Ascending aorta (tissue), 2 donors: ENCODE measurements at regions not wholly inside any gene's neighbourhood (a gene's known extent, or its start where the extent isn't known, plus 50 kb on each side); places are given as distances from the start of the nearest gene placed in this dataset.

Experiments
- DNase-seq, 2 donors: peaks; one replicate each; pipeline ENCODE4 v3.0.0-alpha.2; 2019; ENCODE audit warnings: low spot score in 2 of 2
- H3K27ac ChIP-seq, 2 donors: fragments of 200-600 bp; sonication (generic); one replicate each; pipeline ENCODE4 v1.5.1; 2016 to 2017; ENCODE audit warnings: mild to moderate bottlenecking in 1 of 2
- H3K27me3 ChIP-seq: fragments of 200-600 bp; sonication (generic); one replicate; pipeline ENCODE4 v1.5.1; 2017
- H3K36me3 ChIP-seq, 2 donors: fragments of 200-600 bp; sonication (generic); one replicate each; pipeline ENCODE4 v1.5.1; 2016
- H3K4me1 ChIP-seq, 2 donors: fragments of 200-600 bp; sonication (generic); one replicate each; pipeline ENCODE4 v1.5.1; 2016 to 2017; ENCODE audit warnings: mild to moderate bottlenecking in 1 of 2
- H3K4me3 ChIP-seq, 2 donors: fragments of 200-600 bp; sonication (generic); one replicate each; pipeline ENCODE4 v1.5.1; 2016 to 2017; ENCODE audit warnings: mild to moderate bottlenecking in 1 of 2
- H3K9me3 ChIP-seq, 2 donors: fragments of 200-600 bp; sonication (generic); one replicate each; pipeline ENCODE4 v1.5.1; 2016
- intact Hi-C: fragments of 100-400 bp; cut with DNase I; formaldehyde crosslinking; loops from one replicate; pipeline ENCODE4 v1.15.1; 2023
- TF ChIP-seq, protein P1 (sequence below), 3 experiments: fragments of 200-600 bp in 2 of 3; fragments of 450-650 bp in 1 of 3; sonication (generic) in 2 of 3; IDR thresholded peaks; one replicate each; pipeline ENCODE4 v1.5.1; 2016 to 2019; ENCODE audit warnings: antibody characterized with exemption in 3 of 3, mild to moderate bottlenecking in 1 of 3, moderate library complexity in 1 of 3

DNA sequence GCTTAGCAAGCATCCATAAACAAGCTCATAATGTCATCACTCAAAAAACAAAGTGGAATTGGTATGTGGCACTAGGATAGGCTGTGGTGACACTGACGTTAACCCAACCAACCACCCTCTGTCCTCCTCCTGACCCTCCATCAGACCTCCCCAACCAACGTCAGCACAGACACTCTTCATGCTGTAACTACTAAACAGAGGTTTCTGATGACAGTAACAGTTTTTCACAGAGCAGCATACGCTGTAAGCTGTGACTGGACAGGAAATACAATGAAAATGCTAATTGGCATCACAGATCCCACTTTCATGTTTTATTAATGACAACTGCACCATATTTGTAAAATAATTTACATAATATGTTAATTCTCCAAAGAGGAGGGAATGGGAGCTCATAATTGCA is 238.0 kb downstream of the IRS2 start:
- no peaks in the 10 kb centered on the region for H3K27me3 ChIP-seq
- intact Hi-C loops: no loop called here
- H3K27ac ChIP-seq: no peak overlapping the region
- DNase-seq: no peak
- no peaks in the 10 kb centered on the region for H3K4me1 ChIP-seq
- no peaks in the 10 kb centered on the region for H3K9me3 ChIP-seq
- H3K36me3 ChIP-seq: no peaks in the 10 kb centered on the region
- no peak overlapping the region for H3K4me3 ChIP-seq
- TF ChIP-seq, protein P1, sequence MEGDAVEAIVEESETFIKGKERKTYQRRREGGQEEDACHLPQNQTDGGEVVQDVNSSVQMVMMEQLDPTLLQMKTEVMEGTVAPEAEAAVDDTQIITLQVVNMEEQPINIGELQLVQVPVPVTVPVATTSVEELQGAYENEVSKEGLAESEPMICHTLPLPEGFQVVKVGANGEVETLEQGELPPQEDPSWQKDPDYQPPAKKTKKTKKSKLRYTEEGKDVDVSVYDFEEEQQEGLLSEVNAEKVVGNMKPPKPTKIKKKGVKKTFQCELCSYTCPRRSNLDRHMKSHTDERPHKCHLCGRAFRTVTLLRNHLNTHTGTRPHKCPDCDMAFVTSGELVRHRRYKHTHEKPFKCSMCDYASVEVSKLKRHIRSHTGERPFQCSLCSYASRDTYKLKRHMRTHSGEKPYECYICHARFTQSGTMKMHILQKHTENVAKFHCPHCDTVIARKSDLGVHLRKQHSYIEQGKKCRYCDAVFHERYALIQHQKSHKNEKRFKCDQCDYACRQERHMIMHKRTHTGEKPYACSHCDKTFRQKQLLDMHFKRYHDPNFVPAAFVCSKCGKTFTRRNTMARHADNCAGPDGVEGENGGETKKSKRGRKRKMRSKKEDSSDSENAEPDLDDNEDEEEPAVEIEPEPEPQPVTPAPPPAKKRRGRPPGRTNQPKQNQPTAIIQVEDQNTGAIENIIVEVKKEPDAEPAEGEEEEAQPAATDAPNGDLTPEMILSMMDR (IDR thresholded peaks at IDR 0.05): no peak

DNA sequence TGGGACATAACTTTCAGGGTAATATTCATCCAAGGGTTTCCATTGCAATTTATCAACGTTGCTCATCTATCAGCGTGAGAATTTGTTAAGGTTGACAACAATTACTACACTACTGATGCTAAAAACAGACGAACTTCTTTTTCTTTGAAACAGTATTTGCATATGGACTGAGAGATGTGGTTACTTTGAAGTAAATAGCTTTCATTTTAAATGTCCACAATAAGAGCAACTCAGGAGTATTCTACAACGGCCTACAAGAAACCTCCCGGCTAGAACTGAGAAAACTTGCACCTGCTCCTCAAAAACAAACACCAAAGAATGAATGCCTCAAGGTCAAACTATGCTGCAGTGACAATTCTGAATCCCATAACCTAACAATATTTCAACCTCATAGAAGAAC is 238.4 kb downstream of the IRS2 start:
- TF ChIP-seq, protein P1 (IDR thresholded peaks at IDR 0.05): no peak
- Histone ChIP-seq H3K9me3 (no peaks in the 10 kb centered on the region), H3K36me3 (no peaks in the 10 kb centered on the region), H3K27ac (no peak overlapping the region), H3K4me1 (no peaks in the 10 kb centered on the region), H3K4me3 (no peak overlapping the region), H3K27me3 (no peaks in the 10 kb centered on the region)
- intact Hi-C loops: no loop called here
- no peak for DNase-seq

DNA sequence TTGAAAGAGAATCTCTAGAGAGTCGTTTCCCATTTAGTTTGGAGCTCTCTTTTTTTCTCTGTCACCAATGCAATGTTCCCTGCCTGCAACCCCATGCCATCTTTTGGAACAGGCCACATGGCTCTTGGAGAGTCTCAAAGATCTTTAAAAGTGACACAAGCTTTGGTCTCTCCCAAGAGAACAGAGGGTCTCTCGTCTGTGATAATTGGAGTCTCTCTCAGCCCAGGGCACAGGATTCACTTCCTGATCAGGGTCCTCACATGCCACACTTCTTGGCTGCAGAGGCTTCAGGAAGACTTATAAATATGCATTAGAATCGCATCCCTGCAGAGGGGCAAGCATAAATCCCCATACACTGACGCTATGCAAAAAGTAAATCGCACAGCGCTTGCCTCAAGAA is 240.5 kb downstream of the IRS2 start:
- Histone ChIP-seq H3K27me3 (no peaks in the 10 kb centered on the region), H3K36me3 (no peaks in the 10 kb centered on the region), H3K4me3 (no peak overlapping the region), H3K9me3 (no peaks in the 10 kb centered on the region), H3K27ac (no peak overlapping the region), H3K4me1 (no peaks in the 10 kb centered on the region)
- TF ChIP-seq, protein P1 (IDR thresholded peaks at IDR 0.05): no peak
- no peak for DNase-seq
- intact Hi-C loops: no loop called here

DNA sequence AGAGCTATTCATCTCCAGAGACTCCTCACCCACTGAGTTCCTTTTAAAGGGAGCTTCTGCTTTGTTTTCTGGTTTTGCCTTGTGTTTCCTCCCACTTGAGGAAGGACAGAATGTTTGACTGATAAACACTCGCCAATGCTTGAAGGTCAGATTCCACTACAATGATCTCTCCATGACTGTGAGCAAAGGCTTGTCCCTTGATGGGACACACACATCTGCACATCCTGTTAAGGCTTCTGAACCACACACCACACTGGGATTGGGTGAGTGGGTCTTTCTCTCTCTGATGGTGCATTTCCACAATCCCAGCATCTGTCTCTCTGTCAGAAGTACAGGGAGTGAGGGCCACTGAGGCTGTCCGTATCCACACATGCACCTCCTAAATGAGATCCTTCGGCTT is 245.3 kb downstream of the IRS2 start:
- DNase-seq: no peak
- H3K36me3 ChIP-seq: no peaks in the 10 kb centered on the region
- no peaks in the 10 kb centered on the region for H3K9me3 ChIP-seq
- intact Hi-C loops: no loop called here
- H3K4me1 ChIP-seq: no peaks in the 10 kb centered on the region
- TF ChIP-seq, protein P1 (IDR thresholded peaks at IDR 0.05): no peak
- no peak overlapping the region for H3K4me3 ChIP-seq
- no peak overlapping the region for H3K27ac ChIP-seq
- no peaks in the 10 kb centered on the region for H3K27me3 ChIP-seq

DNA sequence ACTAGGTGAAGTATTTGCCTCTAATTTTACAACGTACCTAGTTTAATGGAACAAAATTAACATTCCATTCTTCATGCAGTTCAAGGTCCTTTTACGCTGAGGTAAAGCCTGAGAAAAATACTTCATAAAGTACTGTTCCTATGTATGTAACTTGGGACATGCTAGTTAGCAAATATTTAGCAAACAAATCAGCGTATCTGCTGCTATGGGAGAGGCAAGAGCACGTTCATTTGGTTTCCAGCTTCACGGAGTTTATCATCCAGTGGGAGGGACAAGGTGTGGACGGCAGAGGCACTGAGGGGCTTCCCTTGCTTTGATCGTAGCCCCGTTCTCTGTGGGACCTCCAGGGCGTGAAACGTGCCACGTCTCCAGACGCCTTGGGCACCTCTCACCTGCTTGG is 248.8 kb downstream of the IRS2 start:
- Histone ChIP-seq H3K4me1 (no peaks in the 10 kb centered on the region), H3K9me3 (no peaks in the 10 kb centered on the region), H3K4me3 (no peak overlapping the region), H3K27ac (no peak overlapping the region), H3K36me3 (no peaks in the 10 kb centered on the region), H3K27me3 (no peaks in the 10 kb centered on the region)
- DNase-seq: no peak
- TF ChIP-seq, protein P1 (IDR thresholded peaks at IDR 0.05): no peak
- intact Hi-C loops: no loop called here

DNA sequence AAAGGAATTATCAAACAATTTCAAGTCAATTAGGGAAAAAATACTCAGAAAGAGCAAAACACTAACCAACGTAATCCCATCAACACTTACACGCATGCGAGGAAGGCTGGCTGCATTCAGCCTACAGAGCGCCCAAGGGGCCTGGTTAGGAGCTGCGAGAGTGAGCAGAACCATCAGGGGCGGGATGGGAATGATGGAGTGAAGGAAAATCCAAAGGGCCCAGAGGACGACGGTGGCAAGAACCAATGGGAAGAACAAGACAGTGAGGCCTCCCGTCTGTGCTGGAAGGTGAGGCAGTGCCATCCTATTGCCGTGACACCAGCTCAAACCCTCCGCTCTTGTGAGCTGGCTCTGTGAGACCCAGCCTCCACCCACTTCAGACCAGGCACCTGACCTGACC is 253.0 kb downstream of the IRS2 start:
- Histone ChIP-seq H3K27me3 (no peaks in the 10 kb centered on the region), H3K9me3 (no peaks in the 10 kb centered on the region), H3K27ac (no peak overlapping the region), H3K4me3 (no peak overlapping the region), H3K36me3 (no peaks in the 10 kb centered on the region), H3K4me1 (no peaks in the 10 kb centered on the region)
- no peak for DNase-seq
- TF ChIP-seq, protein P1 (IDR thresholded peaks at IDR 0.05): no peak
- intact Hi-C loops: no loop called here
